Heart right ventricle (tissue), 16 donors: ENCODE measurements at regions not wholly inside any gene's neighbourhood (a gene's known extent, or its start where the extent isn't known, plus 50 kb on each side); places are given as distances from the start of the nearest gene placed in this dataset.

ENCODE experiments used
- ATAC-seq, 8 donors: fragments of 200-7000 bp; cut with Tn5 transposase; one replicate each; pipeline ENCODE4 v1.9.1; 2020; ENCODE audit warnings: mild to moderate bottlenecking in 8 of 8, moderate library complexity in 8 of 8, moderate number of reproducible peaks in 1 of 8
- DNase-seq, 2 donors: peaks; one replicate each; pipeline ENCODE4 v3.0.0-alpha.2; 2020
- H3K27ac ChIP-seq, 10 donors: fragments of 200-600 bp; sonication (generic) in 2 of 10; one replicate each; pipeline versions ENCODE4 v1.5.0 to v1.8.0; 2020 to 2022; ENCODE audit warnings: mild to moderate bottlenecking in 3 of 10
- H3K27me3 ChIP-seq, 7 donors: fragments of 200-600 bp; one replicate each; pipeline ENCODE4 v1.8.0; 2021 to 2022; ENCODE audit warnings: mild to moderate bottlenecking in 2 of 7
- H3K36me3 ChIP-seq, 9 donors: fragments of 200-600 bp; sonication (generic) in 1 of 9; one replicate each; pipeline versions ENCODE4 v1.5.0 to v1.8.0; 2020 to 2022; ENCODE audit warnings: mild to moderate bottlenecking in 2 of 9
- H3K4me1 ChIP-seq, 9 donors: fragments of 200-600 bp; sonication (generic) in 1 of 9; one replicate each; pipeline versions ENCODE4 v1.5.0 to v1.8.0; 2020 to 2022; ENCODE audit warnings: mild to moderate bottlenecking in 4 of 9
- H3K4me3 ChIP-seq, 10 donors: fragments of 200-600 bp; sonication (generic) in 2 of 10; one replicate each; pipeline versions ENCODE4 v1.5.0 to v1.8.0; 2020 to 2022; ENCODE audit warnings: mild to moderate bottlenecking in 7 of 10, moderate library complexity in 2 of 10
- H3K9me3 ChIP-seq, 11 donors: fragments of 200-600 bp in 10 of 11; sonication (generic) in 2 of 11; one replicate each; pipeline versions ENCODE4 v1.5.0 to v1.8.0; 2013 to 2022; ENCODE audit warnings: mild to moderate bottlenecking in 2 of 11, control low read depth in 1 of 11, moderate library complexity in 1 of 11
- WGBS, 2 donors: extraction: QIAGEN DNeasy Blood & Tissue Kit; methylation state at CpG; one replicate each; pipeline ENCODE4 v1.1.7; 2013; ENCODE audit warnings: inconsistent platforms in 1 of 2; 5-methylcytosine and 5-hydroxymethylcytosine counted together
- intact Hi-C, 10 donors: fragments of 100-400 bp; cut with DNase I; formaldehyde crosslinking; loops; one replicate each; pipeline versions ENCODE4 v1.11.1 to v1.14.2; 2022
- TF ChIP-seq, protein P1 (sequence below), 9 donors: fragments of 200-600 bp; sonication (generic) in 2 of 9; IDR thresholded peaks; one replicate each; pipeline versions ENCODE4 v1.5.0 to v1.8.0; 2021 to 2022; ENCODE audit warnings: antibody characterized with exemption in 9 of 9, mild to moderate bottlenecking in 5 of 9, moderate library complexity in 1 of 9
- donor health status: Arrhythmogenic right ventricular cardiomyopathy.
- donor health status: ischemic (EF 13 %, LVEDD 7.1; RV severe dilation, severe dysfunction).
- donor health status: healthy with polysubstance abuse.
- donor health status: DM: no; HTN: yes; CAD: no.
- donor health status: DM: no; HTN: no; CAD: no.
- donor health status: ischemic (EF 25% LVEDD 6.9; RV normal size, moderate dysfunction).
- donor health status: ischemic (EF 25% LVEDD 5.7; RV mildly dilated, moderate dysfunction).
- donor health status: healthy.
- donor health status: DM: yes; HTN: yes; CAD: no.
- donor health status: Ischemic cardiomyopathy.
- donor health status: ischemic (EF 35%, LVEDD 5.7; RV mildly dilated, moderate dysfunction).
- donor health status: nonischemic (EF 11% LVEDD 7.7; RV severe dilation, severe dysfunction).
- donor health status: DM: yes; HTN: yes; CAD: no.
- donor health status: PGD.
- donor health status: ischemic (EF 29% LVEDD 5.4; RV normal size, mild dysfunction).
- donor health status: nonischemic (EF 23%, LVEDD 6.1; RV moderate dilation, normal function).

DNA sequence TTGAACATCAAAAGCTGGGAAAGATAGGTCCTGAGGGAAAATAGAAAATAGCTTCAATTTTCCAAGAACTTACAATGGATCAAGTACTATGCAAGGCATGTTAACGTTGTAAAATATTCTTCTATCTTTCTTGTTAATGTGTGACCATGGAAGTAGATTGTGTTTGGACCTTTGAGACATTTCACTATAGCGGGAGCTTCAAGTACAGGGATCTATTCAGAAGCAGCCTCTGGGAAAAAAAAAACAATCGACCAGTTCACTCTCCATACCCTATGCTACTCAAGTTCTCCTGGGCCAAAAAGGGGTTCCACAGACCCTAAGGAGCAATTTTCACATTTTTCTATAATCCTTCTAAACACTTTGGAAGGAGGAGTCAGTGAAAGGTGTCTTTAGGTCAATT lies 54.1 kb upstream of the ATP10B start:
- no peak for ATAC-seq
- Histone ChIP-seq H3K27ac (no peak overlapping the region), H3K27me3 (peaks cover 0 to 5% (median 0%) of the 10 kb centered on the region in 7 donors), H3K4me3 (no peak overlapping the region), H3K9me3 (no peaks in the 10 kb centered on the region), H3K36me3 (no peaks in the 10 kb centered on the region), H3K4me1 (no peaks in the 10 kb centered on the region)
- intact Hi-C loops = no loop called here
- TF ChIP-seq, protein P1, sequence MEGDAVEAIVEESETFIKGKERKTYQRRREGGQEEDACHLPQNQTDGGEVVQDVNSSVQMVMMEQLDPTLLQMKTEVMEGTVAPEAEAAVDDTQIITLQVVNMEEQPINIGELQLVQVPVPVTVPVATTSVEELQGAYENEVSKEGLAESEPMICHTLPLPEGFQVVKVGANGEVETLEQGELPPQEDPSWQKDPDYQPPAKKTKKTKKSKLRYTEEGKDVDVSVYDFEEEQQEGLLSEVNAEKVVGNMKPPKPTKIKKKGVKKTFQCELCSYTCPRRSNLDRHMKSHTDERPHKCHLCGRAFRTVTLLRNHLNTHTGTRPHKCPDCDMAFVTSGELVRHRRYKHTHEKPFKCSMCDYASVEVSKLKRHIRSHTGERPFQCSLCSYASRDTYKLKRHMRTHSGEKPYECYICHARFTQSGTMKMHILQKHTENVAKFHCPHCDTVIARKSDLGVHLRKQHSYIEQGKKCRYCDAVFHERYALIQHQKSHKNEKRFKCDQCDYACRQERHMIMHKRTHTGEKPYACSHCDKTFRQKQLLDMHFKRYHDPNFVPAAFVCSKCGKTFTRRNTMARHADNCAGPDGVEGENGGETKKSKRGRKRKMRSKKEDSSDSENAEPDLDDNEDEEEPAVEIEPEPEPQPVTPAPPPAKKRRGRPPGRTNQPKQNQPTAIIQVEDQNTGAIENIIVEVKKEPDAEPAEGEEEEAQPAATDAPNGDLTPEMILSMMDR (IDR thresholded peaks at IDR 0.05) = no peak
- WGBS, 2 donors = 81 to 89% methylated on average over 3 of the region's 3 CpGs
- no peak for DNase-seq

DNA sequence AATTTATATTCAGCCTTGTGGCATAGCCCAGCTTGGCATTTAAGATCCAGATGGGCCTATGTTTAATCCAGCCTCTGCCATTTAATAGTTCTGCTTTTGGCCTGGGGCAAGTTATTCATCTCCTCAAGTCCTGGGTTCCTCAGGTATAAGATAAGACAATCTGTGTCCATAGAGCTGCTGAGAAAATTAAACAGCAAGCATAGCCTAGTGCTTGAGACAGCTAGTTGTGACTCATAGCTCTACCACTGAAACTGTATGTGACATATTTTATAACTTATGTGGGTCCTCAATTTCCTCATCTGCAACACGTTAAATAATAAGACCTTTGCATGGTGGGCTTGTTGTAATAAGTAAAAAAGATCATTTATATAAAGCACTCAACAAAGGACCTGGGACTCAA lies 53.3 kb upstream of the ATP10B start:
- Histone ChIP-seq H3K27me3 (peaks cover 0 to 5% (median 0%) of the 10 kb centered on the region in 7 donors), H3K4me3 (no peak overlapping the region), H3K9me3 (no peaks in the 10 kb centered on the region), H3K36me3 (no peaks in the 10 kb centered on the region), H3K4me1 (no peaks in the 10 kb centered on the region), H3K27ac (no peak overlapping the region)
- TF ChIP-seq, protein P1 (IDR thresholded peaks at IDR 0.05) = no peak
- no peak for ATAC-seq
- intact Hi-C loops = no loop called here
- DNase-seq = no peak
- WGBS, 2 donors = 88 to 94% methylated on average over 1 of the region's 1 CpG

DNA sequence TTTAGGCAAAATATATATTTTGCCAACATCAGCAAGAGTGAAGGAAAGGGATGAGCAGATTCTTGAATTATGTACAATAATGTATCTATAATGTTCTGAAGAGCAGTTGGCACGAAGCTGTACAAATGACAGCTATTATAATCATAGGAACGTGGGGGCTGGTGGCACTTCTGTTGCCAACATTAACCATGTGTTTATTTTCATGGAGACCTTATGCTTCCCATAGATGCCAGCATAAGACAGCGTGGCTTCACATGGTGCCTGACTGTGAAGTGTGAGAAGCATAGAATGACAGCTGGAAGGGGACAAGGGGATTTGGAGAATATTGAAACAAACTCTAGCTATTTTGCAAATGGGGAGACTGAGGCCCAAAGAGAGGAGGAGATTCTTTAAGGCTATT lies 52.6 kb upstream of the ATP10B start:
- Histone ChIP-seq H3K4me3 (no peak overlapping the region), H3K27ac (no peak overlapping the region), H3K9me3 (no peaks in the 10 kb centered on the region), H3K4me1 (no peaks in the 10 kb centered on the region), H3K27me3 (peaks cover 0 to 5% (median 0%) of the 10 kb centered on the region in 7 donors), H3K36me3 (no peaks in the 10 kb centered on the region)
- TF ChIP-seq, protein P1 (IDR thresholded peaks at IDR 0.05) = no peak
- no peak for DNase-seq
- no peak for ATAC-seq
- WGBS, 2 donors = 39 to 57% methylated on average over 3 of the region's 3 CpGs
- intact Hi-C loops = no loop called here

DNA sequence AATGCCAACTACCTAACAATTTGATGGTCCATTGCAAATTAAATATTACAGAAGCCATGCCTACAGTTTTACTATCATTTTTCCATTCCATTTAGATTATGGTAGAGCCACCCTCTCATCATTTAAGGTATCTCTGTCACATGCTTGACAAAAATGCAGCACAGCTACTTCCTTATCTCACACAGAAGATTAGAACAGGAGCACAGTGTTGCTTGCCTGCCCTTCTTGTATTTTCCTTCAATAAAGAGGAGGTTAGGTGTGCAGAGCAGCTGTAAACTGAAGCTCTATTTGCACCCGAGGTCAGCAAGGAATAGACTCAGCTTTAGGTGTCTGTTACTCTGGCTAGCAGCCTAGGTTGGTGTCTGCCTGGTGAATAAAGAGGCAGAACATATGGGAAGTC lies 51.5 kb upstream of the ATP10B start:
- no peaks in the 10 kb centered on the region for H3K4me1 ChIP-seq
- TF ChIP-seq, protein P1 (IDR thresholded peaks at IDR 0.05) = no peak
- no peak for ATAC-seq

More for the DNA sequence above, 51.5 kb upstream of the ATP10B start:
- peaks cover 0 to 5% (median 0%) of the 10 kb centered on the region in 7 donors for H3K27me3 ChIP-seq
- H3K9me3 ChIP-seq = peaks cover 0 to 2% (median 0%) of the 10 kb centered on the region in 11 donors
- H3K36me3 ChIP-seq = no peaks in the 10 kb centered on the region
- no peak for DNase-seq
- H3K4me3 ChIP-seq = no peak overlapping the region
- H3K27ac ChIP-seq = no peak overlapping the region
- intact Hi-C loops = no loop called here
- WGBS, 2 donors = 9 to 11% methylated on average over 1 of the region's 1 CpG
